Prostate gland (tissue), 2 donors: ENCODE measurements at regions not wholly inside any gene's neighbourhood (a gene's known extent, or its start where the extent isn't known, plus 50 kb on each side); places are given as distances from the start of the nearest gene placed in this dataset.

Source experiments
- POLR2A ChIP-seq: fragments of 450-650 bp; IDR thresholded peaks from one replicate; pipeline ENCODE4 v1.6.1; 2016; ENCODE audit warnings: antibody characterized with exemption, mild to moderate bottlenecking
- TF ChIP-seq, protein P1 (sequence below), 4 experiments: fragments of 200-600 bp in 2 of 4; fragments of 450-650 bp in 2 of 4; sonication (generic) in 2 of 4; IDR thresholded peaks; 1 replicate in 3 of 4; 2 replicates in 1 of 4; pipeline ENCODE4 v1.5.1; 2016 to 2019; ENCODE audit warnings: antibody characterized with exemption in 4 of 4, mild to moderate bottlenecking in 2 of 4, moderate library complexity in 2 of 4

DNA sequence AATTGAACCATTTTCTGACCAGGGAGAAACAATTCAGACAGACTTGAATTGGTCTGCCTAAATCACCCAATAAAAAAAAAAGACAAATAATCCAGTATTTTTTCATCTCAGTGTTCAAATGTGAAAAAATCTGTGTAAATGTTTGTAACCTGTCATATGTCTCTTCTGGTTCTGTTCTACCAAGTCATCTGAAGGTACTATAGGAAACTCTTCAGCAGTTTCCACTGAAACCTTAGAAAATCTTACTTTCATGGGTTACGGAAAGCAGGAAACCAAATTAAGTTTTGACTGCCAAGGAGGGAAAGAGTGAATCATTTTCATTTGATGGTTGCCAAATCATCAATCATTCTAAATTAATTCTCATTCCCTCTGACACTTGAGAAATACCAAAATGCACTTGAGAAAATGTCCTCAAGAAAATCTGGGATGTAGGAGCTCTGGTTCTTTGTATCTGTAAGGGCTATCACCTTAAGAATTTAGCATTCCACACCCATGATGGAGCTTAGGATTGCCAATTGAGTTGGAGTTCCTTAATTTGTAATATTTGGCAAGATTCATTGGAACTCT is 278.2 kb upstream of the KCNH8 start:
- TF ChIP-seq, protein P1, sequence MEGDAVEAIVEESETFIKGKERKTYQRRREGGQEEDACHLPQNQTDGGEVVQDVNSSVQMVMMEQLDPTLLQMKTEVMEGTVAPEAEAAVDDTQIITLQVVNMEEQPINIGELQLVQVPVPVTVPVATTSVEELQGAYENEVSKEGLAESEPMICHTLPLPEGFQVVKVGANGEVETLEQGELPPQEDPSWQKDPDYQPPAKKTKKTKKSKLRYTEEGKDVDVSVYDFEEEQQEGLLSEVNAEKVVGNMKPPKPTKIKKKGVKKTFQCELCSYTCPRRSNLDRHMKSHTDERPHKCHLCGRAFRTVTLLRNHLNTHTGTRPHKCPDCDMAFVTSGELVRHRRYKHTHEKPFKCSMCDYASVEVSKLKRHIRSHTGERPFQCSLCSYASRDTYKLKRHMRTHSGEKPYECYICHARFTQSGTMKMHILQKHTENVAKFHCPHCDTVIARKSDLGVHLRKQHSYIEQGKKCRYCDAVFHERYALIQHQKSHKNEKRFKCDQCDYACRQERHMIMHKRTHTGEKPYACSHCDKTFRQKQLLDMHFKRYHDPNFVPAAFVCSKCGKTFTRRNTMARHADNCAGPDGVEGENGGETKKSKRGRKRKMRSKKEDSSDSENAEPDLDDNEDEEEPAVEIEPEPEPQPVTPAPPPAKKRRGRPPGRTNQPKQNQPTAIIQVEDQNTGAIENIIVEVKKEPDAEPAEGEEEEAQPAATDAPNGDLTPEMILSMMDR (IDR thresholded peaks at IDR 0.05) = no peak
- no peak for TF ChIP-seq POLR2A
